Suppressor macrophage (primary cell): ENCODE measurements at regions not wholly inside any gene's neighbourhood (a gene's known extent, or its start where the extent isn't known, plus 50 kb on each side); places are given as distances from the start of the nearest gene placed in this dataset.

ENCODE experiments used
- DNase-seq, 4 experiments: peaks; one replicate each; pipeline ENCODE4 v3.0.0-alpha.2; 2020 to 2022

GRCh38 chr1:218582646-218583045 lies 237.5 kb downstream of the TGFB2 start:
- DNase-seq, result no peak

GRCh38 chr1:218584418-218585155 lies 239.5 kb downstream of the TGFB2 start:
- DNase-seq, result no peak

- no peak for DNase-seq
Observed at GRCh38 chr1:218585511-218586184, 240.5 kb downstream of the TGFB2 start.

- no peak for DNase-seq
Observed at GRCh38 chr1:218587900-218588299, 242.8 kb downstream of the TGFB2 start.

GRCh38 chr1:218588540-218589172 lies 243.5 kb downstream of the TGFB2 start:
- peak in 3 of 4 experiments; percentile 1 to 25 (median 2) for DNase-seq

GRCh38 chr1:218589487-218589886 lies 244.4 kb downstream of the TGFB2 start:
- no peak for DNase-seq

- DNase-seq, result no peak
Observed at GRCh38 chr1:218591966-218592365, 246.8 kb downstream of the TGFB2 start.

- DNase-seq, result no peak
Observed at GRCh38 chr1:218592688-218593087, 247.6 kb downstream of the TGFB2 start.

GRCh38 chr1:218600968-218601367 lies 255.8 kb downstream of the TGFB2 start:
- no peak for DNase-seq

- DNase-seq, result no peak
Observed at GRCh38 chr1:218604217-218604616, 259.1 kb downstream of the TGFB2 start.

GRCh38 chr1:218611916-218612585 lies 266.9 kb downstream of the TGFB2 start:
- no peak for DNase-seq

GRCh38 chr1:218613105-218613504 lies 268.0 kb downstream of the TGFB2 start:
- no peak for DNase-seq

GRCh38 chr1:218614031-218614430 lies 268.9 kb downstream of the TGFB2 start:
- DNase-seq, result no peak

GRCh38 chr1:218616681-218617080 lies 271.5 kb downstream of the TGFB2 start:
- DNase-seq, result no peak

- no peak for DNase-seq
Observed at GRCh38 chr1:218617986-218618385, 272.9 kb downstream of the TGFB2 start.

GRCh38 chr1:218620956-218621355 lies 275.8 kb downstream of the TGFB2 start:
- DNase-seq, result no peak

GRCh38 chr1:218624052-218624451 lies 278.9 kb downstream of the TGFB2 start:
- no peak for DNase-seq

GRCh38 chr1:218625393-218625792 lies 280.3 kb downstream of the TGFB2 start:
- DNase-seq, result no peak

GRCh38 chr1:218633238-218633988 lies 288.3 kb downstream of the TGFB2 start:
- DNase-seq, result no peak

GRCh38 chr1:218634212-218634611 lies 289.1 kb downstream of the TGFB2 start:
- DNase-seq, result no peak

GRCh38 chr1:218636548-218636947 lies 291.4 kb downstream of the TGFB2 start:
- DNase-seq, result no peak

GRCh38 chr1:218640173-218640572 lies 295.0 kb downstream of the TGFB2 start:
- DNase-seq, result no peak
